Activated T-helper 17 cell treated with anti-CD3 and anti-CD28 coated beads, Interleukin-2, amount 50 U/mL, for 72 hours (primary cell): ENCODE measurements at regions not wholly inside any gene's neighbourhood (a gene's known extent, or its start where the extent isn't known, plus 50 kb on each side); places are given as distances from the start of the nearest gene placed in this dataset.
"Not testable (repeated sequence)": the region's sequence is repeated elsewhere in the genome, so short reads cannot be mapped to it uniquely, and the experiment has no call there.

ENCODE experiments used
- ATAC-seq: fragments of 150-1000 bp; cut with Tn5 transposase; replicated peaks from 2 replicates; pipeline ENCODE4 v1.10.0; 2021; ENCODE audit warnings: mild to moderate bottlenecking, moderate library complexity
- H3K27ac Mint-ChIP-seq: one replicate; pipeline ENCODE4 v1.8.0; 2022; ENCODE audit warnings: mixed read lengths
- H3K27me3 Mint-ChIP-seq: one replicate; pipeline ENCODE4 v1.8.0; 2022; ENCODE audit warnings: mixed read lengths
- H3K36me3 Mint-ChIP-seq: one replicate; pipeline ENCODE4 v1.8.0; 2022; ENCODE audit warnings: low read depth, mild to moderate bottlenecking, mixed read lengths
- H3K4me1 Mint-ChIP-seq: one replicate; pipeline ENCODE4 v1.8.0; 2022; ENCODE audit warnings: mixed read lengths
- H3K4me3 Mint-ChIP-seq: one replicate; pipeline ENCODE4 v1.8.0; 2022; ENCODE audit warnings: mild to moderate bottlenecking, mixed read lengths
- H3K9me3 Mint-ChIP-seq: one replicate; pipeline ENCODE4 v1.8.0; 2022; ENCODE audit warnings: mixed read lengths

DNA sequence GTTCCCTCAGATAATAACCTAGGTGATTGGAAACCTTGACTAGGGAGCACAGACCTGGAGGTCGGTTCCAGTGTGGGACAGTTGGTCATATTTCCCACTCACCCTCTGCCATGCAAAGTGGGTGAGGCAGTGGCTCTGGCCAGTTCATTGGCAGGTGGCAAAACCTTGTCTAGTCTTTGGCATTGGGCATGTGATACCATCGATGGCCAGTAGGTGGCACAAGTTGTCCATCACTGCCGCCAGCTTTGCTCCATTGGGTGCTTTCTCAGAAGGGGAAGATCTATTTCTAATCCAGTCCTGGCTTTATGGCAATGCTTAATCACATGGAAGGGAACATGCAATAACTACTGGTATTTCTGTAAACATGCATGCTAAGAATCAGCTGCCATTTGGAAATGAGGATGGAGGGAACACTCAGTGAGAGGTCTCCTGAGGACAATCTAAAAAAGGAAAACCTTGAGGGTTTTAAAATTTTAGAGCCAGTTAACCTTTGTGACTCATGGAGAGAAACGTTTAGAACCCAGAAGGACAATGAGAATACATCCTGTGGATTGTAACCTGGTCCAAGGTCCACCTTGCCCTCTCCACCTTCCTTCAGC is 207.5 kb upstream of the PLGLB1 start:
- not testable (repeated sequence) for H3K27me3 Mint-ChIP-seq, H3K36me3 Mint-ChIP-seq, H3K9me3 Mint-ChIP-seq, H3K27ac Mint-ChIP-seq, H3K4me3 Mint-ChIP-seq, H3K4me1 Mint-ChIP-seq
- peak; percentile 88 for ATAC-seq

GRCh38 chr2:87229964-87230363 is 208.3 kb upstream of the PLGLB1 start:
- not testable (repeated sequence) for H3K36me3 Mint-ChIP-seq, ATAC-seq, H3K4me1 Mint-ChIP-seq, H3K9me3 Mint-ChIP-seq, H3K4me3 Mint-ChIP-seq, H3K27ac Mint-ChIP-seq, H3K27me3 Mint-ChIP-seq

DNA sequence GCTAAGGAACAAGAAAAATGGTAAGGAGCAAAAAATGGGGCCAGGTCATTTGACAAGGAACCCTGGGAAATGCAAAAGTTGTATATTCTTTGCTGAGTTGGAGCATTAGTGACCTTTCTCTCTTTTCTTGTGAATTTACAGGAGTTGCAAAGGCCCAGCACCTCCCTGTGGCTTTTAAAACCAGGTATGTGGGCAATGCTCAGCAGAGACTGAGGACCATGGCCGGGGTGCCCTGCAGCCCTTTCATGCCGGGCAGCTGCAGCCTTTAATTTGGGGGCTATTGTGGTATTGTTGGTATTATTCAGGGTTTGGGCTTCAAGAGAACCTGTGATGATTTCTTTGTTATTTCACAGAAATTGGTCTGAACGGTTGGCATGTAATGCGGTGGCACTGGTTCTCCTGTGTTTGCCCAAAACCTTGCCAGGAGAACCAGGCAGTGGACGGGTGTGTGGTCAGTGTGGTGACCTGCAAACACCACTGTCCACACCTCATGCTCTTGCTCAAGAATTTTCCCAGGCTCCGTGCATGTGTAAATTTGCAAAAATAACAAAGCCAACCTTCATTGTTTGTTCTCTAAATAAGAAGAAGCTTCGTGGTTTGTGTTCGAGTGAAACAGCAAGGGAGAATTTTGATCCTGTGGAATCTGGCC is 213.8 kb upstream of the PLGLB1 start:
- H3K4me3 Mint-ChIP-seq, ATAC-seq, H3K9me3 Mint-ChIP-seq, H3K36me3 Mint-ChIP-seq, H3K4me1 Mint-ChIP-seq, H3K27me3 Mint-ChIP-seq, H3K27ac Mint-ChIP-seq: not testable (repeated sequence)

DNA sequence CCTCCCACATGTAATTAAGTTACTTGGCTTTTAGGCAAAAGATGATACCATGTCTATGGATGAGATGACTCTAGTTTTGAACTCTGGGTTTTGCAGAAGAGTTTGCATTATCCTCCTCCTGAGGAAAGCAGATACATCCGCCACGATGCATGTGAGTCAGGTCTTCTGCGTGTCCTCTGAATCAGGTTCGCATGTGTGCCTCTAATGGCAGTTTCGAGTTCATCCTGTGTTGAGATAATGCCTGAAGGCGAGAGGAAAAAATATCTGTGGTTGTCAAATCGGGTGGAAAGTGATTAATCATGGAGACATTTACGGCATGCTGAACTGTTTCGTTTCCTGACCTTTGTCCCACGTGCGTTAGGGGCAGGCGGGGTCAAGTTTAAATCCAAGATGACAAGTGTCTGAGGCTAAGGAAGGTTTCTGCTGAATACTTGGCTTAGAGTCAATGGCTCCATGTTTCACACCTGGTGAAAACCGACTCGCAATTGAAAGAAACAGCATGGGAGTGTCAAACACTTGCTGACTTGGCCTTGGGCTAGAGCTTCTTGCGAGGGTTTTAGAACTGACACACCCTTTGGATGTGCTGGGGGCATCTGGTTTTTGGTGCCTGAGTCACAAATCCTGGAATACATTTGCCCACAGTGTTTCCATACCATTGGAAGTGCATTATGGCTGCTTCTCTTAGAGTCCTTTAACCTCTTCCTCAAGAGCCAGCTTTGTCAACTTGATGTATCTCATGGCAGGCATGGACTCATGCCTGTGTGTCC is 216.1 kb upstream of the PLGLB1 start:
- H3K4me3 Mint-ChIP-seq, H3K9me3 Mint-ChIP-seq, H3K27ac Mint-ChIP-seq, H3K4me1 Mint-ChIP-seq, H3K36me3 Mint-ChIP-seq, H3K27me3 Mint-ChIP-seq: not testable (repeated sequence)
- peak; percentile 95 for ATAC-seq

DNA sequence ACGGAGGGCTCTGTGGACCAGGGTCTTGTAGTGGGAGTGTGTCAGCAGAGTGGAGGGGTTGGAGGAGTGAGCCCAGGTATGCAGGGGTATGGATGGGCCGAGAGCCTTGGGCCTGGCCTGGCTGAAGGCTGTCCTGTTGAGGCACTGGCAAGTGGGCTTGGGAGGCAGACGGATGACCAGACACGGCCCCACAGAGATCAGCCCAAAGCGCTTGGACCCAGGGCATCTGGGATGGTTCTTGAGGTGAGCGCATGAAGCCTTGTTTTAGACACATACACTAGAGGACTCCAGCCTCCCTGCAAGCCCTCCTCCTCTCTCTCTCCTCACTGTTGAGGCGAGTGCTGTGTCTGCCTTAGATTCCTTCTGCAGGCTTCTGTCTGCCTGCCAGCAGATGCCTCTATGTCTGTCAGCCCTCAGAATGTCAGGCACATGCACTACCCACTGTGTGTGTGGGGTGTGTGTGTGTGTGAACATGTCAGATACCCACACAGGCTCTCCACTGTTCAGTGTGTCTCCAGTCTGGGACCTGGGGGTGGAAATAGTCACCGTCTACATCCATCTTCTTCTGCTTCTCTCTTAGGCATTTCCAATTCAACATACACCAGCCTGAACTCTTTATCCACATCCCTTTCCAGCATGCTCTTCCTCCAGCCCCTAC is 218.0 kb upstream of the PLGLB1 start:
- H3K27me3 Mint-ChIP-seq, H3K27ac Mint-ChIP-seq, H3K36me3 Mint-ChIP-seq, H3K9me3 Mint-ChIP-seq, H3K4me1 Mint-ChIP-seq, H3K4me3 Mint-ChIP-seq, ATAC-seq: not testable (repeated sequence)

DNA sequence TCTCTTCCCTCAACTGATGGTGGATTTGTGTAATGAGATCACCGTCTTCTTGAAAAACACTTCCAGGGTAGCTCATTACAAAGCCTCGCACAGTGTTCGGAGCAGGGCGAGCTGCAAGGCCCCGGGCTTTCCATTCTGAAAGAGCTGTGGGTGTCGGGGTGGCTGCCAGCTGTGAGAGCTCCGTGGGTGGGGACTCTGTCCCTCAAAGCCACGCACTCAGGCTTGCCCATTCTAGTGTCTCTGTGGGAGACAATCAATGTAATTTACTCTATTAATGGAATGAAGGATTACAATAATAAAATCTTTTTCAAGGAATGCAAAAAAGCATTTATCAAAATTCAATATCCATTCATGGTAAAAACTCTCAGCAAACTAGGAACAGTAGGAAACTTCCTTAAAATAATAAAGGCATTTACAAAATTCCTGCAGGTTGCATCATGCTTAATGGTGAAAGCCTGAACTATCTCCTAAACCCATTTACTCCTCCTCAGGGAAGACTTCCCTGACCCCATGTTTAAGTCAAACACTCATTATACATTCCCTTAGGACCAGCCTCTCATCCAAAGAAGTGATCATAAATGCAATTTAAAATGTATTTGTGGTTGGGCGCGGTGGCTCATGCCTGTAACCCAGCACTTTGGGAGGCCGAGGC is 224.5 kb upstream of the PLGLB1 start:
- not testable (repeated sequence) for H3K4me3 Mint-ChIP-seq, H3K36me3 Mint-ChIP-seq, H3K4me1 Mint-ChIP-seq, H3K27me3 Mint-ChIP-seq, H3K9me3 Mint-ChIP-seq, H3K27ac Mint-ChIP-seq
- ATAC-seq: peak; percentile 68

GRCh38 chr2:87252046-87252445 is 230.4 kb upstream of the PLGLB1 start:
- H3K9me3 Mint-ChIP-seq, H3K27ac Mint-ChIP-seq: not testable (repeated sequence)

DNA sequence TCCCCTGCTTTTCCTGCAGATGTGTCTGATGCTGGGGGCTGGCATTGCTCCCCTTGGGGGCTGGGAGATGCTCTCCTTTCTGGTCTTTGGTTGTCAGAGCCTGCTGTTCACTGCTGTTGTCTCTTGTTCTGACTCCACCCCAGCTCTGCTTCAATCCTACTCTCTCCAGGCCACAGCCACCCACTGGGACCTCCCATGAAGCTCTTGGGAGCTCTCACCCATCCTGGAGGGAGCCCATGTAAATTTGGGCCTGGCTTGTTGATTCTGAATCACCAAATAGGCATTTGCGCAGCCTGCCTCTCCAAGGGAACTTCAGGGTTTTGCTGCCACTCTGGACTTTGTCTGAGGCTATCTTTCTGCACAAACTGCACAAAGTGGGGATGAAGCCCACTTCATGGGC is 232.9 kb upstream of the PLGLB1 start:
- H3K4me1 Mint-ChIP-seq, H3K36me3 Mint-ChIP-seq, H3K27me3 Mint-ChIP-seq, H3K4me3 Mint-ChIP-seq, H3K27ac Mint-ChIP-seq, H3K9me3 Mint-ChIP-seq, ATAC-seq: not testable (repeated sequence)

More at GRCh38 chr2:87252046-87252445, 230.4 kb upstream of the PLGLB1 start:
- not testable (repeated sequence) for H3K4me1 Mint-ChIP-seq, H3K27me3 Mint-ChIP-seq, H3K4me3 Mint-ChIP-seq, ATAC-seq, H3K36me3 Mint-ChIP-seq

DNA sequence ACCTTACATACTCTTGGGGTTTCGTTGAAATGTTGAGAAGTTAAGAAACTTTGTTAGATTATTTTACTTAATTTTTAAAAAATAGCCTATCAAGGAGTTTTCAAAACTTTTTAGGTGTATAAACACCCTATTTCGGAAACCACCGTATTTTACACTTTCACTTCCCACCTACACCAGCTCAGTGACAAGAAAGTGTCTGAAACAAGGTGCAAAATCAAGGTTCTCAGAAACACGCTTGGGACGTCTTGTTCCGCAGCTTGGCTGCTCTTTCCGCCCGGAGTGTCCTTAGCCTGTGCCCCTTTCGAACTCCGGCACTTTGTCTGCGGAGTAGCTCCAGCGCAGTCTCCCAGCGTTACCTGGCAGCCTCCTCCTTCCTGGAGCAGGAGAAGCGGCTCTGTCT is 233.8 kb upstream of the PLGLB1 start:
- H3K4me1 Mint-ChIP-seq, H3K9me3 Mint-ChIP-seq, H3K36me3 Mint-ChIP-seq, H3K27ac Mint-ChIP-seq, H3K4me3 Mint-ChIP-seq, H3K27me3 Mint-ChIP-seq: not testable (repeated sequence)
- peak; percentile 32 for ATAC-seq

- not testable (repeated sequence) for H3K27me3 Mint-ChIP-seq, H3K36me3 Mint-ChIP-seq, H3K4me1 Mint-ChIP-seq, H3K27ac Mint-ChIP-seq, H3K4me3 Mint-ChIP-seq, H3K9me3 Mint-ChIP-seq, ATAC-seq
These were observed 237.2 kb upstream of the PLGLB1 start for GRCh38 chr2:87258887-87259286.

GRCh38 chr2:87262184-87262702 is 240.6 kb upstream of the PLGLB1 start:
- peak; percentile 57 for ATAC-seq
- not testable (repeated sequence) for H3K4me3 Mint-ChIP-seq, H3K4me1 Mint-ChIP-seq, H3K9me3 Mint-ChIP-seq, H3K27me3 Mint-ChIP-seq, H3K36me3 Mint-ChIP-seq, H3K27ac Mint-ChIP-seq

DNA sequence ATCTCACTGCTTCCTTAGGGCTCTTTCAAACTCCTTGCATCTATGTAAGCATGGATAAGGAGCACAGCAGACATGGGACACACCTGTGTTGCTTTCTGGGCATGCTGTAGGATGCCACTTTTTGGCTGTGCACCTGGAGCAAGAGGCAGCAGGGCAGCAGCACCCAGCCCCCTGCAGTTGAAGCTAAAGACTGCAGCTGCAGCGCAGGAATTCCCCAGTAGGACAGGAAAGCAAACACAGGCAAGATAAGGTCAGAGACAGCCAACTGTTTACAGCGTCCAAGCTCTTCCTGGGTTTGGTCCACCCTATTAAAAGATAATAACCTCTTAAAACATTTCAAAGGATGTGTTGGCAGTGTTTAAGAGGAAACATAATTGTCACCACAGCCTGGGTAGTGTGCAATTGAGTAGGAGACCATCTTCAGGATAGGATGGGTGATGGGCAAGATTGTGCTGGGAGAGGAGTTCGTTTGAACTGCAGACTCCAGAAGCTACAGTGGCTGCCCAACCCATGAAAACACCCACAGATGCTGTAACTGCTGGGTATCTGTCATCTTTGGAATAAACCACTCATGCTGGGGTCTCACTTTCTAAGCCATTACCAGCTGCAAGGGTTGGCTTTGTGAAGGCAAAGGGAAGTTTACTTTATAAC is 242.3 kb upstream of the PLGLB1 start:
- not testable (repeated sequence) for H3K4me1 Mint-ChIP-seq, ATAC-seq, H3K9me3 Mint-ChIP-seq, H3K36me3 Mint-ChIP-seq, H3K27me3 Mint-ChIP-seq, H3K27ac Mint-ChIP-seq, H3K4me3 Mint-ChIP-seq

GRCh38 chr2:87275192-87275591 is 253.5 kb upstream of the PLGLB1 start:
- H3K27me3 Mint-ChIP-seq, H3K36me3 Mint-ChIP-seq, H3K4me1 Mint-ChIP-seq, H3K9me3 Mint-ChIP-seq, H3K27ac Mint-ChIP-seq, ATAC-seq, H3K4me3 Mint-ChIP-seq: not testable (repeated sequence)

- not testable (repeated sequence) for H3K9me3 Mint-ChIP-seq, H3K27me3 Mint-ChIP-seq, H3K4me3 Mint-ChIP-seq, ATAC-seq, H3K4me1 Mint-ChIP-seq, H3K36me3 Mint-ChIP-seq, H3K27ac Mint-ChIP-seq
These were observed 254.5 kb upstream of the PLGLB1 start for GRCh38 chr2:87275974-87276629.
